HUES48 (cell line): ENCODE measurements at regions not wholly inside any gene's neighbourhood (a gene's known extent, or its start where the extent isn't known, plus 50 kb on each side); places are given as distances from the start of the nearest gene placed in this dataset.

ENCODE experiments used
- H3K27ac ChIP-seq: one replicate; pipeline ENCODE4 v1.7.0; 2013; ENCODE audit warnings: low read depth, low read length, inconsistent platforms
- H3K27me3 ChIP-seq: 2 replicates; pipeline ENCODE4 v1.6.1; 2013; ENCODE audit warnings: mild to moderate bottlenecking, low read length; ENCODE audit not compliant: control insufficient read depth, insufficient read depth
- H3K36me3 ChIP-seq: 2 replicates; pipeline ENCODE4 v1.6.1; 2013; ENCODE audit warnings: low read length; ENCODE audit not compliant: control insufficient read depth, insufficient read depth
- H3K4me1 ChIP-seq: 2 replicates; pipeline ENCODE4 v1.6.1; 2013; ENCODE audit warnings: mild to moderate bottlenecking, low read length; ENCODE audit not compliant: control insufficient read depth, insufficient read depth
- H3K4me3 ChIP-seq: 2 replicates; pipeline ENCODE4 v1.5.1; 2013; ENCODE audit warnings: mild to moderate bottlenecking, low read depth, low read length
- H3K9ac ChIP-seq: 2 replicates; pipeline ENCODE4 v1.6.1; 2013; ENCODE audit warnings: mild to moderate bottlenecking, low read depth, low read length, moderate library complexity
- H3K9me3 ChIP-seq: 2 replicates; pipeline ENCODE4 v1.6.1; 2013; ENCODE audit warnings: low read length; ENCODE audit not compliant: control insufficient read depth, insufficient read depth

DNA sequence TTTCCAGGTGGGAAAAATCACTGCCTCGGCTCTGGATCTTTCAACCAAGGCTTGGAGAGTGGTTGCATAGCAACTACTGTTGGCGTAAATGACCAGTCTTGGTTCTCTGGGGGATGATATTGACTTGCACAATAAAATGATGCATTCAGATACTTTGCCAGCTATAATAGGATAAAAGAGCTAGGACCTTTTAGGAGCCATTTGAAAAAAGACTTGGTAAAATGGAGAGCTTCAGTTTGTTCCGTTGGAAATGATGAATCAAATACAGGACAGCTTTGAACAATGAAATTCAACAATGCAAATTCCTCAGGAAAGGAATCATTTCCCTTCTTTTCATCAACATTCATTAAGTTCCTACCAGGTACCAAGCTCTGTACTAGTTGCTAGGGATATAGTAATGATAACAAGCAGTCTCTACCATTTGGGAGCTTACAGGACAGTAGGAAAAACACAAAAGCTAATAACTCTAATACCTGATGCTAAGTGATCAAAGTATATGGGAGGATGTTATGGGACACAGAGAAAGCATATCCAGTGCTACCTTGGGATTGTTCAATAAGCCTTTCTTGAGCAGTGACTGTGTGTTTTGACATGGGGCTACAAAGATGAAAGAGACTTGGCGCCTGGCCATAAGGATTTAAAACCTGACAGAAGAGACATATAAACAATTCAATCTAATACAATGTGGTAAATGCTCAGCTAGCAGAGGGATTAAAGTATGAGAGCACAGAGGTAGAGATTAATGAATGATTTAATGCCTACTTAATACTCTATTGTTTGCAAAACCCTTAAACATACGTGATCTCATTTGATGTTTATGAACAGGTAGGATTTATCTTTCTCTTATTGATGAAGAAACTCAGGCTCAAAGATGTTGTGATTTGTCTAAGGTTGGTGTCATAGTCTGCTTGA, 110.7 kb downstream of the QPCT start:
- Histone ChIP-seq H3K27ac (no peak overlapping the region), H3K9ac (no peak overlapping the region), H3K4me3 (no peak overlapping the region), H3K9me3 (no peaks in the 10 kb centered on the region), H3K27me3 (no peaks in the 10 kb centered on the region), H3K4me1 (no peaks in the 10 kb centered on the region), H3K36me3 (no peaks in the 10 kb centered on the region)

DNA sequence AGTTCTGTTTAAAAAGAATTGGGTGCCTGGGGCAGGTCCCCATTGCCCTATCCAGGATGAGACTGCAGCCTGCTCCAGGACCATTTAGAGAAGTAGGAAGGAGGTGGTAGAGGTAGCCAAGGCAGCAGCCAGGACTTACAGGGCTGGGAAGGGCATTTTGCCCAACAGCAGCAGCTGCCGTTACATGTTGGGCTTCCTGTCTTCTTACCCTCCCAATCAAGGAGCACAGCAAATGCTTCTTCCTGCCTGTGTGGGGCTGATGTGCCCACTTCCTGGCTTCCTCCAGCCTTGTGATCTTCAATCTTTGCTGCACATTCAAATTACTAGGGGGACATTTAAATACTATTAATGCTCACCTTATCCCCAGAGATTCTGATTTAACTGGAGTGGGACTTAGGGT, 112.0 kb downstream of the QPCT start:
- H3K4me3 ChIP-seq: no peak overlapping the region
- H3K27ac ChIP-seq: no peak overlapping the region
- no peaks in the 10 kb centered on the region for H3K36me3 ChIP-seq
- H3K27me3 ChIP-seq: no peaks in the 10 kb centered on the region
- H3K4me1 ChIP-seq: no peaks in the 10 kb centered on the region
- no peak overlapping the region for H3K9ac ChIP-seq
- H3K9me3 ChIP-seq: no peaks in the 10 kb centered on the region

DNA sequence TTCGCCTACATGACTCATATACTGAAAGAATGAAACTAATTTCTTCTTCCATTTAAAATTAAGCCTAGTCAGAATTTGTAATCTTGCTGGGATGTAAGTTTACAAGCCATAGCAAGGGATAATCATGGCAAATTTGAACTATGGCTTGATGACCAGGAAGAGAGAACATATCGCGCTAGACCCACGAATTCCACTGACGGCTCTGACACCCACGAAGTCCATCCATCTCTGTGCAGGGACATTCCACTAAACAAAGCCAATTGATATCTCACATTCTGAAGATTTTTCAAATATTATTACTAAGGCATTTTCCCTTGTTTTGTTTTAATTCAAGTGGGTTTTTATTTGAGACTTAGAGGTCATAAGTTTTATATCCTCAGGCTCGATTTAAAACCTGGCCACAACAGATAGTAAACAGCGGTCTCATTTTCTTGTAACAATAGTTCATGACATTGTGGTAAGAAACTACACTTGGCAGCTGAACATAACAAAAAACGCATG, 113.0 kb downstream of the QPCT start:
- Histone ChIP-seq H3K4me1 (no peaks in the 10 kb centered on the region), H3K4me3 (no peak overlapping the region), H3K27ac (no peak overlapping the region), H3K9me3 (no peaks in the 10 kb centered on the region), H3K36me3 (no peaks in the 10 kb centered on the region), H3K27me3 (no peaks in the 10 kb centered on the region), H3K9ac (no peak overlapping the region)

DNA sequence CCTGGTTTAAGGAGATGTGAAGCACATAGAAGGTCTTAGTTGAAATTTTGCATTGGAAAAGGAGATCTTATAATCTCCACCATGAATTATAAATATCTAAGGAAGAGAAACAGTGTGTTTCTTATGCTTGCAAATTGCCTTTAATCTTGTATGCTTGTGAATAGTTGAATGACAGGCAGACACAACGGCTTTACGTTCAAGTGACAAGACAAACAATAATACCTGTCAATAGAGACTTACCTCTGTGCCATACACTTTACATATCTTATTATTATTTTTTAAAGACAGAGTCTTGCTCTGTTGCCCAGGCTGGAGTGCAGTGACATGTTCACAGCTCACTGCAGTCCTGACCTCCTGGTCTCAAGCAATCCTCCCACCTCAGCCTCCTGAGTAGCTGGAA, 113.7 kb downstream of the QPCT start:
- no peak overlapping the region for H3K27ac ChIP-seq
- H3K9me3 ChIP-seq: no peaks in the 10 kb centered on the region
- no peaks in the 10 kb centered on the region for H3K27me3 ChIP-seq
- H3K36me3 ChIP-seq: no peaks in the 10 kb centered on the region
- H3K9ac ChIP-seq: no peak overlapping the region
- no peak overlapping the region for H3K4me3 ChIP-seq
- H3K4me1 ChIP-seq: no peaks in the 10 kb centered on the region

DNA sequence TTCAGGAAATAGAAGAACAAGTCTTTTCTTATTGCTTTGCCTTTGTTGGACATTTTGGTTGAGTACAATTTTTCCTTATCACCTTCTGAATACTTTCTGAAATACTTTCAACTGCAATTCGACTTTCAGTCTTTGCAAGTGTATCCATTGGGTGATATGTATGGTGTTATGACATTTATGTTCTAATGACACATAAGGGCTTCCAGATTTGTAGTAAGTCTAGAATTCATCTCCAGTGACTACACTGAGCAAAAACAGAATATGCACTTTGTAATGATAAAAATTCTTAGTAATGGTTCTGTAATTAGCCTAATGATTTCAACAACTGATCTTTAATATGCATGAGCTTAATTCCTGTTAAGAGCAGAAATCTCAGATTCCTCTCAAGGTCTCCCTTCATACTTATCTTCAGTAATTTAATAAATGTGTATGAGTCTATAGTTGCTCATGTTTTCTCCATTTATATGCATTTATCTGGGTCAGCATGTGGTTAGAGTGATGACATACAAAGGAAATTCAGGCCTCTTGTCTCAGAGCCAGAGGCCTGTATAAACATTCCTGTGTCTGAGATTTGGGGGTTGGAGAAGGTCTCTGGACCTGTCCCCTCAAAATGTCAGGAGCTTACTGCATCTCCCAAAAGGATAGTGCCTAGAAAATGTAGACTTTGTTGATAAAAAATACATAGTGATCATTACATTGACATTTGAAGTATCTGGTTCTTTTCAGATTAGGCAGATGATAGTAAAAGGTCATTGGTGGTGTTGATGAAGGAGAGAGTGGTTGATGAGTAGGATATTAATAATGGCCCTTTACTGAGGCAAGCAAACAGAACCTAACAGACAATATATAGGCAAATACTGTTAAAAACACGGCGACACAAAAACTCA, 114.9 kb downstream of the QPCT start:
- no peak overlapping the region for H3K9ac ChIP-seq
- no peak overlapping the region for H3K4me3 ChIP-seq
- H3K27ac ChIP-seq: no peak overlapping the region

DNA sequence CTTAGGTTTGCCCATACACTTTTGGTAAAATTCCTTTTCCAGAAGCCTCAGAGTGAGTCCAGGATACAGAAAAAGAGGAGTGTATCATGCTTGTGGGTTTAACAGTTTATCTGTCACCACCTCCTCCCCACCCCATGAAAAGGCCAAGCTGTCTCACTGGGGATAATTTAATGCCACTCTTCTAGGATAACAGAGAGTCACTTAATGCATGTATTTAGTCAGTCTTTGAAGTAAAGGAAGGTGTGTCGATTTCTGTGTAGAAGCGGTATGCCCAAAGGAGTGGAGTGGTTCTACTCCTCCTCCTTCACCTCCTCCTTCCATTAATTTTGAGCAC, 116.4 kb downstream of the QPCT start:
- Histone ChIP-seq H3K9ac (no peak overlapping the region), H3K4me3 (no peak overlapping the region), H3K4me1 (no peaks in the 10 kb centered on the region)

More for the DNA sequence above, 114.9 kb downstream of the QPCT start:
- Histone ChIP-seq H3K36me3 (no peaks in the 10 kb centered on the region), H3K27me3 (no peaks in the 10 kb centered on the region), H3K9me3 (no peaks in the 10 kb centered on the region), H3K4me1 (no peaks in the 10 kb centered on the region)

DNA sequence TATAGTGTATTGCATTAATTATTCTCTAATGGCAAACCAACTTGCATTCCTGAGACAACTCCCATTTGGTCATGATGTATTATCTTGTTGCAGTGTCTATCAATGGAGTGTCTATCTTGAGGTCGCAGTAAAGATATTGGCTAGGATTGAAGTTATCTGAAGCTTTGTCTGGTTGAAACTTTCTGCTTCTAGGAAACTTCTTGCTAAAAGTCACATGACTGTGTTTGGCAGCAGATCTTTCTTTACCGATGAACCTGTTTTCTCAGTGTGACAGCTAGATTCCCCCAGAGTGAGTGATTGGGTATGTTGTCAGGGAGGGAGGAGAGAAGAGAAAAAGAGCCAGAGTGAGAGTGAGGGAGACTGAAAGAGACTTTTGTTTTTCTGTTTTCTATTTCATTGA, 119.6 kb downstream of the QPCT start:
- Histone ChIP-seq H3K4me1 (no peaks in the 10 kb centered on the region), H3K9ac (no peak overlapping the region), H3K27me3 (no peaks in the 10 kb centered on the region), H3K36me3 (no peaks in the 10 kb centered on the region), H3K4me3 (no peak overlapping the region), H3K27ac (no peak overlapping the region), H3K9me3 (no peaks in the 10 kb centered on the region)

More for the DNA sequence above, 116.4 kb downstream of the QPCT start:
- no peaks in the 10 kb centered on the region for H3K27me3 ChIP-seq
- no peaks in the 10 kb centered on the region for H3K36me3 ChIP-seq
- H3K9me3 ChIP-seq: no peaks in the 10 kb centered on the region
- H3K27ac ChIP-seq: no peak overlapping the region

DNA sequence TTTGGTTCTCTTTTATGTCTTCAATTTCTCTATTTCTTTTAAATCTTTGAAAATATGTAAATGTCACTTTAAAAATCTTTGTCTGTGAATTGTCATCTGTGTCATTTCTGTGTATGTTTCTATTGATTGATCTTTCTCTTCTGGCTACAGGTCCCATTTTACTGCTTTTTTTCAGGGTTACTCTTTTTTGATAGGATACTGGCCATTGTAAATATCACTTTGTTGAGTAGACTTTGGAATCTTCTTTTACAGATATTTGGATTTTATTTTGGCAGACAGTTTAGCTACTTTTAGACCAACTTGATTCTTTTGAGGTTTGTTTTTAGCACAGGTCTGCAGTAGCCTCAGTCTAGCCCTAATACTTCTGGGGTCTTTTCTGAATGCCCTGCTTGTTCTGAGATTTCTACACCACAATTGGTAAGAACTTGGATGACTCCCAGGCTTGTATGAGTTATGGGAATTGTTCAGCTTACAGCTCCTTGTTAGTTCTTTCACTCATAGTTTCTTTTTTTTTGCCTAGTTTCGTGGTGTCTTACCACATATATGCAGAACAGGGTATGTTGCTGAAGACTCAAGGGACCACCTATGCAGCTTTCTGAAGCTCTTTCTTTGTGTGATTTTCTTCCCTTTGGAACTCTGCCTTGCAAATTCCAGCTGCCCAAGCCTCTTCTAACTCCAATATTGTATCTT, 122.2 kb downstream of the QPCT start:
- H3K27ac ChIP-seq: no peak overlapping the region
- no peaks in the 10 kb centered on the region for H3K9me3 ChIP-seq
- H3K9ac ChIP-seq: no peak overlapping the region
- H3K4me1 ChIP-seq: no peaks in the 10 kb centered on the region
- H3K4me3 ChIP-seq: no peak overlapping the region
- no peaks in the 10 kb centered on the region for H3K36me3 ChIP-seq
- H3K27me3 ChIP-seq: no peaks in the 10 kb centered on the region

DNA sequence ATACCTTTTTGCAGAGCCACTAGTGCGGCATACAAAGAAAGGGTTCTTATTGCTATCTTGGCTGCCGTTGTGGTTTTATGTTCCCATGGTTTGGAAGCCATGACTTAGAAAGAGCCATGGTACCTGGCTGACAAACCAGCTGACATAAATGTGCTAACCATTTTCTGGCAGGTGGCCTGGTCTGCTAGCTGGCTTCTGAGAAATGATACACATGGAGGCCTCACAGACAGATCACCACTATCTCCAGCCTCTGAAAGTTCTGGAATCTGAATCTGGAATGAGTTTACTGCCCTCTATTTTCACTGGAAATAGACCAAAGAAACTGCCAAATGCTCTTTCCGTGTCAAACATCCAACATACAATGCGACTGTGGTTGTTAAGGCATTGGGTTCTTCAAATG, 123.7 kb downstream of the QPCT start:
- Histone ChIP-seq H3K9ac (no peak overlapping the region), H3K27me3 (no peaks in the 10 kb centered on the region), H3K27ac (no peak overlapping the region), H3K4me3 (no peak overlapping the region), H3K4me1 (no peaks in the 10 kb centered on the region), H3K36me3 (no peaks in the 10 kb centered on the region), H3K9me3 (no peaks in the 10 kb centered on the region)

DNA sequence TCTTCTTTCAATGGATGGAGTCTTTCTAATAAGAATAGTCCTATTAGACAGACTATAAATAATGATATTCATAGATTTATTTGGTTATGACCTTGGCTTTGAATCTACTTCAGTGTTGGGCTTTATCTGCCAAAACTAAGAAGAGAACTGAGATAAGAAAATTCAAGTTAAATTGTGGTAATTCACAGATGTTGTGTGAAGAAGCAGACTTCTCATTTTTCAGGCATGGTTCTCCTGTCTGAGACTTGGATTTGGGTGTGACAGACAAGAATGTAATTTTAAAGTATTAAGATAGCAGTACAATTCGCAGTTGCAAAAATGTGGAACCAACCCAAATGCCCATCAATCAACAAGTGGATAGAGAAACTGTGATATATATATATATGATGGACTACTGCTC, 124.7 kb downstream of the QPCT start:
- no peak overlapping the region for H3K27ac ChIP-seq
- H3K9ac ChIP-seq: no peak overlapping the region
- H3K27me3 ChIP-seq: no peaks in the 10 kb centered on the region
- no peaks in the 10 kb centered on the region for H3K36me3 ChIP-seq
- no peak overlapping the region for H3K4me3 ChIP-seq
- no peaks in the 10 kb centered on the region for H3K4me1 ChIP-seq
- H3K9me3 ChIP-seq: no peaks in the 10 kb centered on the region
